ENCODE measurements at regions not wholly inside any gene's neighbourhood (a gene's known extent, or its start where the extent isn't known, plus 50 kb on each side); places are given as distances from the start of the nearest gene placed in this dataset.

GRCh38 chr5:135721548-135722090 is 112.8 kb upstream of the SLC25A48 start:
- TF ChIP-seq, protein P1, sequence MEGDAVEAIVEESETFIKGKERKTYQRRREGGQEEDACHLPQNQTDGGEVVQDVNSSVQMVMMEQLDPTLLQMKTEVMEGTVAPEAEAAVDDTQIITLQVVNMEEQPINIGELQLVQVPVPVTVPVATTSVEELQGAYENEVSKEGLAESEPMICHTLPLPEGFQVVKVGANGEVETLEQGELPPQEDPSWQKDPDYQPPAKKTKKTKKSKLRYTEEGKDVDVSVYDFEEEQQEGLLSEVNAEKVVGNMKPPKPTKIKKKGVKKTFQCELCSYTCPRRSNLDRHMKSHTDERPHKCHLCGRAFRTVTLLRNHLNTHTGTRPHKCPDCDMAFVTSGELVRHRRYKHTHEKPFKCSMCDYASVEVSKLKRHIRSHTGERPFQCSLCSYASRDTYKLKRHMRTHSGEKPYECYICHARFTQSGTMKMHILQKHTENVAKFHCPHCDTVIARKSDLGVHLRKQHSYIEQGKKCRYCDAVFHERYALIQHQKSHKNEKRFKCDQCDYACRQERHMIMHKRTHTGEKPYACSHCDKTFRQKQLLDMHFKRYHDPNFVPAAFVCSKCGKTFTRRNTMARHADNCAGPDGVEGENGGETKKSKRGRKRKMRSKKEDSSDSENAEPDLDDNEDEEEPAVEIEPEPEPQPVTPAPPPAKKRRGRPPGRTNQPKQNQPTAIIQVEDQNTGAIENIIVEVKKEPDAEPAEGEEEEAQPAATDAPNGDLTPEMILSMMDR (IDR thresholded peaks at IDR 0.05; ENCODE audit: low read length): no peak
- TF ChIP-seq EZH2 (optimal IDR thresholded peaks at IDR 0.05; ENCODE audit: low read depth, low read length) (no peak), EZH2phosphoT487 (IDR thresholded peaks at IDR 0.05; ENCODE audit: low read length) (no peak)
